ENCODE measurements at regions not wholly inside any gene's neighbourhood (a gene's known extent, or its start where the extent isn't known, plus 50 kb on each side); places are given as distances from the start of the nearest gene placed in this dataset.
"Not testable (repeated sequence)": the region's sequence is repeated elsewhere in the genome, so short reads cannot be mapped to it uniquely, and the experiment has no call there.

- not testable (repeated sequence) for H3K36me3 ChIP-seq (ENCODE audit: insufficient read depth, low read length); H3K27me3 ChIP-seq (ENCODE audit: insufficient read depth, low read length); H3F3A ChIP-seq (ENCODE audit: insufficient read depth, low read length); H3K9ac ChIP-seq (ENCODE audit: low read length); H3K4me3 ChIP-seq (ENCODE audit: low read depth, low read length, poor library complexity, severe bottlenecking); H3K4me2 ChIP-seq (ENCODE audit: low read length); H3K9me3 ChIP-seq (ENCODE audit: low read length); H3K27ac ChIP-seq (ENCODE audit: low read depth, low read length, poor library complexity, severe bottlenecking); H2AFZ ChIP-seq (ENCODE audit: low read length); H3K79me2 ChIP-seq (ENCODE audit: insufficient read depth, low read length); H3K9me2 ChIP-seq (ENCODE audit: low read depth, low read length); H4K20me1 ChIP-seq (ENCODE audit: insufficient read depth, low read length); H3K4me1 ChIP-seq (ENCODE audit: insufficient read depth, low read length, severe bottlenecking)
Measured at GRCh38 chr4:118575726-118576125, 109.5 kb upstream of the METTL14 start.

GRCh38 chr4:118576709-118577219 lies 108.4 kb upstream of the METTL14 start:
- H3K27me3 ChIP-seq (ENCODE audit: insufficient read depth, low read length); H3K79me2 ChIP-seq (ENCODE audit: insufficient read depth, low read length); H3K4me1 ChIP-seq (ENCODE audit: insufficient read depth, low read length, severe bottlenecking); H3F3A ChIP-seq (ENCODE audit: insufficient read depth, low read length); H3K36me3 ChIP-seq (ENCODE audit: insufficient read depth, low read length); H3K9me3 ChIP-seq (ENCODE audit: low read length); H4K20me1 ChIP-seq (ENCODE audit: insufficient read depth, low read length); H3K9me2 ChIP-seq (ENCODE audit: low read depth, low read length); H3K4me3 ChIP-seq (ENCODE audit: low read depth, low read length, poor library complexity, severe bottlenecking); H3K27ac ChIP-seq (ENCODE audit: low read depth, low read length, poor library complexity, severe bottlenecking); H3K9ac ChIP-seq (ENCODE audit: low read length); H2AFZ ChIP-seq (ENCODE audit: low read length); H3K4me2 ChIP-seq (ENCODE audit: low read length): not testable (repeated sequence)

- no peak overlapping the region for H3K9ac ChIP-seq (ENCODE audit: low read length)
- H4K20me1 ChIP-seq (ENCODE audit: insufficient read depth, low read length) = no peaks in the 10 kb centered on the region
- no peaks in the 10 kb centered on the region for H3K36me3 ChIP-seq (ENCODE audit: insufficient read depth, low read length)
- H3K4me2 ChIP-seq (ENCODE audit: low read length) = no peak overlapping the region
- H3K9me2 ChIP-seq (ENCODE audit: low read depth, low read length) = no peaks in the 10 kb centered on the region
- no peaks in the 10 kb centered on the region for H3K27me3 ChIP-seq (ENCODE audit: insufficient read depth, low read length)
- no peaks in the 10 kb centered on the region for H3K9me3 ChIP-seq (ENCODE audit: low read length)
- TF ChIP-seq, protein P1, sequence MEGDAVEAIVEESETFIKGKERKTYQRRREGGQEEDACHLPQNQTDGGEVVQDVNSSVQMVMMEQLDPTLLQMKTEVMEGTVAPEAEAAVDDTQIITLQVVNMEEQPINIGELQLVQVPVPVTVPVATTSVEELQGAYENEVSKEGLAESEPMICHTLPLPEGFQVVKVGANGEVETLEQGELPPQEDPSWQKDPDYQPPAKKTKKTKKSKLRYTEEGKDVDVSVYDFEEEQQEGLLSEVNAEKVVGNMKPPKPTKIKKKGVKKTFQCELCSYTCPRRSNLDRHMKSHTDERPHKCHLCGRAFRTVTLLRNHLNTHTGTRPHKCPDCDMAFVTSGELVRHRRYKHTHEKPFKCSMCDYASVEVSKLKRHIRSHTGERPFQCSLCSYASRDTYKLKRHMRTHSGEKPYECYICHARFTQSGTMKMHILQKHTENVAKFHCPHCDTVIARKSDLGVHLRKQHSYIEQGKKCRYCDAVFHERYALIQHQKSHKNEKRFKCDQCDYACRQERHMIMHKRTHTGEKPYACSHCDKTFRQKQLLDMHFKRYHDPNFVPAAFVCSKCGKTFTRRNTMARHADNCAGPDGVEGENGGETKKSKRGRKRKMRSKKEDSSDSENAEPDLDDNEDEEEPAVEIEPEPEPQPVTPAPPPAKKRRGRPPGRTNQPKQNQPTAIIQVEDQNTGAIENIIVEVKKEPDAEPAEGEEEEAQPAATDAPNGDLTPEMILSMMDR (IDR thresholded peaks at IDR 0.05; ENCODE audit: low read length) = no peak
- no peak for TF ChIP-seq EZH2 (IDR thresholded peaks at IDR 0.05; ENCODE audit: borderline replicate concordance, low read length)
- no peaks in the 10 kb centered on the region for H3K79me2 ChIP-seq (ENCODE audit: insufficient read depth, low read length)
- peaks cover 7% of the 10 kb centered on the region for H3K4me1 ChIP-seq (ENCODE audit: insufficient read depth, low read length, severe bottlenecking)
- no peak overlapping the region for H3K4me3 ChIP-seq (ENCODE audit: low read depth, low read length, poor library complexity, severe bottlenecking)
- no peak overlapping the region for H3K27ac ChIP-seq (ENCODE audit: low read depth, low read length, poor library complexity, severe bottlenecking)
- H2AFZ ChIP-seq (ENCODE audit: low read length) = no peak overlapping the region
- H3F3A ChIP-seq (ENCODE audit: insufficient read depth, low read length) = no peaks in the 10 kb centered on the region
Measured at GRCh38 chr4:118585015-118585414, 100.2 kb upstream of the METTL14 start.

- H3K9ac ChIP-seq (ENCODE audit: low read length) = no peak overlapping the region
- no peak overlapping the region for H3K4me3 ChIP-seq (ENCODE audit: low read depth, low read length, poor library complexity, severe bottlenecking)
- H3K4me1 ChIP-seq (ENCODE audit: insufficient read depth, low read length, severe bottlenecking) = peaks cover 14% of the 10 kb centered on the region
- no peaks in the 10 kb centered on the region for H3K9me2 ChIP-seq (ENCODE audit: low read depth, low read length)
- H3K36me3 ChIP-seq (ENCODE audit: insufficient read depth, low read length) = no peaks in the 10 kb centered on the region
- TF ChIP-seq EZH2 (IDR thresholded peaks at IDR 0.05; ENCODE audit: borderline replicate concordance, low read length) = no peak
- TF ChIP-seq, protein P1 (IDR thresholded peaks at IDR 0.05; ENCODE audit: low read length) = no peak
- H3K27me3 ChIP-seq (ENCODE audit: insufficient read depth, low read length) = no peaks in the 10 kb centered on the region
- H4K20me1 ChIP-seq (ENCODE audit: insufficient read depth, low read length) = no peaks in the 10 kb centered on the region
- H3F3A ChIP-seq (ENCODE audit: insufficient read depth, low read length) = no peaks in the 10 kb centered on the region
- no peak overlapping the region for H2AFZ ChIP-seq (ENCODE audit: low read length)
- H3K79me2 ChIP-seq (ENCODE audit: insufficient read depth, low read length) = no peaks in the 10 kb centered on the region
- no peaks in the 10 kb centered on the region for H3K9me3 ChIP-seq (ENCODE audit: low read length)
- no peak overlapping the region for H3K4me2 ChIP-seq (ENCODE audit: low read length)
- no peak overlapping the region for H3K27ac ChIP-seq (ENCODE audit: low read depth, low read length, poor library complexity, severe bottlenecking)
Measured at GRCh38 chr4:118586357-118586790, 98.8 kb upstream of the METTL14 start.

Data from OCI-LY1 (cell line).